Activated T-helper 2 cell treated with anti-CD3 and anti-CD28 coated beads, Interferon-gamma antibody, Interleukin-2, Interleukin-4, amounts not matched to agents 10 μg/mL and 5 μg/mL and 100 μg/mL, durations not matched to agents 14 hours and 24 hours and 36 hours (primary cell): ENCODE measurements at regions not wholly inside any gene's neighbourhood (a gene's known extent, or its start where the extent isn't known, plus 50 kb on each side); places are given as distances from the start of the nearest gene placed in this dataset.
"Not testable (repeated sequence)": the region's sequence is repeated elsewhere in the genome, so short reads cannot be mapped to it uniquely, and the experiment has no call there.

Source experiments
- DNase-seq: peaks from one replicate; pipeline ENCODE4 v3.0.0; 2021; ENCODE audit warnings: low spot score
- H3K27ac Mint-ChIP-seq: one replicate; pipeline ENCODE4 v1.8.0; 2021; ENCODE audit warnings: mixed read lengths
- H3K27me3 Mint-ChIP-seq: one replicate; pipeline ENCODE4 v1.8.0; 2021; ENCODE audit warnings: low read depth, mixed read lengths
- H3K36me3 Mint-ChIP-seq: one replicate; pipeline ENCODE4 v1.8.0; 2021; ENCODE audit warnings: low read depth, mixed read lengths
- H3K4me1 Mint-ChIP-seq: one replicate; pipeline ENCODE4 v1.8.0; 2021; ENCODE audit warnings: low read depth, mixed read lengths
- H3K4me3 Mint-ChIP-seq: one replicate; pipeline ENCODE4 v1.8.0; 2021; ENCODE audit warnings: low read depth, mild to moderate bottlenecking, moderate library complexity, mixed read lengths
- H3K9me3 Mint-ChIP-seq: one replicate; pipeline ENCODE4 v1.8.0; 2021; ENCODE audit warnings: mixed read lengths
- intact Hi-C: fragments of 100-400 bp; cut with micrococcal nuclease; formaldehyde crosslinking; loops from one replicate; pipeline ENCODE4 v1.15.1; 2023

- Mint-ChIP-seq H3K4me3 (no peak overlapping the region), H3K27ac (no peak overlapping the region)
- intact Hi-C loops, result no loop called here
These were observed 503.9 kb upstream of the DAB2 start for GRCh38 chr5:39928709-39929108.

GRCh38 chr5:39919876-39920275, 495.1 kb upstream of the DAB2 start:
- Mint-ChIP-seq H3K36me3 (no peaks in the 10 kb centered on the region), H3K4me3 (no peak overlapping the region), H3K4me1 (no peaks in the 10 kb centered on the region), H3K27me3 (peaks cover 6% of the 10 kb centered on the region), H3K9me3 (peaks cover 4% of the 10 kb centered on the region), H3K27ac (no peak overlapping the region)
- DNase-seq, result no peak
- intact Hi-C loops, result no loop called here

More at GRCh38 chr5:39928709-39929108, 503.9 kb upstream of the DAB2 start:
- H3K9me3 Mint-ChIP-seq, result peaks cover 8% of the 10 kb centered on the region
- peaks cover 3% of the 10 kb centered on the region for H3K27me3 Mint-ChIP-seq
- H3K4me1 Mint-ChIP-seq, result peaks cover 2% of the 10 kb centered on the region
- no peak for DNase-seq
- H3K36me3 Mint-ChIP-seq, result no peaks in the 10 kb centered on the region

- no peak for DNase-seq
- Mint-ChIP-seq H3K27ac (no peak overlapping the region), H3K36me3 (no peaks in the 10 kb centered on the region), H3K27me3 (peaks cover 1% of the 10 kb centered on the region), H3K9me3 (peaks cover 11% of the 10 kb centered on the region), H3K4me1 (no peaks in the 10 kb centered on the region), H3K4me3 (no peak overlapping the region)
- intact Hi-C loops, result no loop called here
These were observed 488.1 kb upstream of the DAB2 start for GRCh38 chr5:39912906-39913305.

GRCh38 chr5:39907267-39907951, 482.6 kb upstream of the DAB2 start:
- DNase-seq, H3K36me3 Mint-ChIP-seq, H3K27me3 Mint-ChIP-seq, H3K4me3 Mint-ChIP-seq, intact Hi-C loops, H3K27ac Mint-ChIP-seq, H3K9me3 Mint-ChIP-seq, H3K4me1 Mint-ChIP-seq: not testable (repeated sequence)

GRCh38 chr5:39906146-39906545, 481.4 kb upstream of the DAB2 start:
- Mint-ChIP-seq H3K36me3 (no peaks in the 10 kb centered on the region), H3K27ac (no peak overlapping the region), H3K4me1 (peaks cover 2% of the 10 kb centered on the region), H3K27me3 (peaks cover 2% of the 10 kb centered on the region), H3K4me3 (no peak overlapping the region), H3K9me3 (peaks cover 8% of the 10 kb centered on the region)
- no peak for DNase-seq
- intact Hi-C loops, result no loop called here

GRCh38 chr5:39905356-39905755, 480.6 kb upstream of the DAB2 start:
- no peak for DNase-seq
- no peaks in the 10 kb centered on the region for H3K36me3 Mint-ChIP-seq
- peaks cover 2% of the 10 kb centered on the region for H3K27me3 Mint-ChIP-seq
- H3K4me3 Mint-ChIP-seq, result no peak overlapping the region
- H3K9me3 Mint-ChIP-seq, result peaks cover 6% of the 10 kb centered on the region
- no peak overlapping the region for H3K27ac Mint-ChIP-seq
- intact Hi-C loops, result no loop called here
- peaks cover 2% of the 10 kb centered on the region for H3K4me1 Mint-ChIP-seq

- no peak for DNase-seq
- Mint-ChIP-seq H3K27ac (no peak overlapping the region), H3K4me3 (no peak overlapping the region), H3K9me3 (no peaks in the 10 kb centered on the region), H3K27me3 (peaks cover 2% of the 10 kb centered on the region), H3K36me3 (no peaks in the 10 kb centered on the region), H3K4me1 (peaks cover 2% of the 10 kb centered on the region)
- intact Hi-C loops, result no loop called here
These were observed 477.8 kb upstream of the DAB2 start for GRCh38 chr5:39902626-39903025.

- DNase-seq, result no peak
- H3K4me1 Mint-ChIP-seq, result peaks cover 2% of the 10 kb centered on the region
- H3K27ac Mint-ChIP-seq, result no peak overlapping the region
- no peaks in the 10 kb centered on the region for H3K36me3 Mint-ChIP-seq
- peaks cover 5% of the 10 kb centered on the region for H3K27me3 Mint-ChIP-seq
- intact Hi-C loops, result no loop called here
- no peak overlapping the region for H3K4me3 Mint-ChIP-seq
- no peaks in the 10 kb centered on the region for H3K9me3 Mint-ChIP-seq
These were observed 474.0 kb upstream of the DAB2 start for GRCh38 chr5:39898731-39899130.

- H3K27me3 Mint-ChIP-seq, result peaks cover 8% of the 10 kb centered on the region
- intact Hi-C loops, result no loop called here
- no peak for DNase-seq
- H3K36me3 Mint-ChIP-seq, result no peaks in the 10 kb centered on the region
- H3K27ac Mint-ChIP-seq, result no peak overlapping the region
- peaks cover under 1% of the 10 kb centered on the region for H3K4me1 Mint-ChIP-seq
- H3K9me3 Mint-ChIP-seq, result no peaks in the 10 kb centered on the region
- H3K4me3 Mint-ChIP-seq, result no peak overlapping the region
These were observed 471.9 kb upstream of the DAB2 start for GRCh38 chr5:39896706-39897105.

GRCh38 chr5:39896104-39896503, 471.3 kb upstream of the DAB2 start:
- intact Hi-C loops, result no loop called here
- no peak overlapping the region for H3K4me3 Mint-ChIP-seq
- no peak overlapping the region for H3K27ac Mint-ChIP-seq
- no peaks in the 10 kb centered on the region for H3K36me3 Mint-ChIP-seq
- peaks cover 8% of the 10 kb centered on the region for H3K27me3 Mint-ChIP-seq
- no peaks in the 10 kb centered on the region for H3K9me3 Mint-ChIP-seq
- no peaks in the 10 kb centered on the region for H3K4me1 Mint-ChIP-seq
- no peak for DNase-seq

GRCh38 chr5:39892708-39893107, 467.9 kb upstream of the DAB2 start:
- no peak overlapping the region for H3K4me3 Mint-ChIP-seq
- H3K4me1 Mint-ChIP-seq, result no peaks in the 10 kb centered on the region
- H3K27me3 Mint-ChIP-seq, result peaks cover 8% of the 10 kb centered on the region
- H3K9me3 Mint-ChIP-seq, result no peaks in the 10 kb centered on the region
- H3K27ac Mint-ChIP-seq, result no peak overlapping the region
- no peak for DNase-seq
- H3K36me3 Mint-ChIP-seq, result no peaks in the 10 kb centered on the region
- intact Hi-C loops, result no loop called here

- Mint-ChIP-seq H3K36me3 (no peaks in the 10 kb centered on the region), H3K27me3 (peaks cover 7% of the 10 kb centered on the region), H3K9me3 (no peaks in the 10 kb centered on the region), H3K27ac (no peak overlapping the region), H3K4me1 (no peaks in the 10 kb centered on the region), H3K4me3 (no peak overlapping the region)
- intact Hi-C loops, result no loop called here
- no peak for DNase-seq
These were observed 466.6 kb upstream of the DAB2 start for GRCh38 chr5:39891376-39891775.

GRCh38 chr5:39880985-39881384, 456.2 kb upstream of the DAB2 start:
- Mint-ChIP-seq H3K27me3 (peaks cover 17% of the 10 kb centered on the region), H3K27ac (no peak overlapping the region), H3K36me3 (no peaks in the 10 kb centered on the region)

GRCh38 chr5:39877479-39877878, 452.7 kb upstream of the DAB2 start:
- peaks cover 9% of the 10 kb centered on the region for H3K27me3 Mint-ChIP-seq
- intact Hi-C loops, result no loop called here
- no peaks in the 10 kb centered on the region for H3K9me3 Mint-ChIP-seq
- no peaks in the 10 kb centered on the region for H3K4me1 Mint-ChIP-seq
- no peaks in the 10 kb centered on the region for H3K36me3 Mint-ChIP-seq
- DNase-seq, result no peak
- no peak overlapping the region for H3K4me3 Mint-ChIP-seq
- H3K27ac Mint-ChIP-seq, result no peak overlapping the region

More at GRCh38 chr5:39880985-39881384, 456.2 kb upstream of the DAB2 start:
- Mint-ChIP-seq H3K4me3 (no peak overlapping the region), H3K4me1 (no peaks in the 10 kb centered on the region), H3K9me3 (no peaks in the 10 kb centered on the region)
- intact Hi-C loops, result no loop called here
- DNase-seq, result no peak
